Hepatocyte (in vitro differentiated cells): ENCODE measurements at regions not wholly inside any gene's neighbourhood (a gene's known extent, or its start where the extent isn't known, plus 50 kb on each side); places are given as distances from the start of the nearest gene placed in this dataset.

Experiments used
- CTCF ChIP-seq: fragments of 200-600 bp; sonication (generic); IDR thresholded peaks from 2 replicates; pipeline ENCODE4 v1.5.1; 2016; ENCODE audit warnings: antibody characterized with exemption, mild to moderate bottlenecking; ENCODE audit not compliant: poor library complexity
- EZH2 ChIP-seq: fragments of 200-600 bp; sonication (generic); IDR thresholded peaks from 2 replicates; pipeline ENCODE4 v1.6.1; 2016; ENCODE audit warnings: antibody characterized with exemption, mild to moderate bottlenecking, borderline replicate concordance

- no peak for TF ChIP-seq CTCF
- TF ChIP-seq EZH2 = no peak
Measured at GRCh38 chr3:4247391-4247790, 55.8 kb upstream of the SETMAR start.
